Suprapubic skin (tissue), 4 donors: ENCODE measurements at regions not wholly inside any gene's neighbourhood (a gene's known extent, or its start where the extent isn't known, plus 50 kb on each side); places are given as distances from the start of the nearest gene placed in this dataset.
A peak's percentile ranks its signal among the peaks of the same experiment; 100 is the strongest.

Experiments
- DNase-seq, 2 donors: peaks; one replicate each; pipeline ENCODE4 v3.0.0-alpha.2; 2019; ENCODE audit warnings: low spot score in 2 of 2
- H3K27ac ChIP-seq: fragments of 200-600 bp; sonication (generic); one replicate; pipeline ENCODE4 v1.5.1; 2019
- H3K27me3 ChIP-seq: fragments of 200-600 bp; sonication (generic); one replicate; pipeline ENCODE4 v1.5.1; 2019
- H3K36me3 ChIP-seq: fragments of 200-600 bp; sonication (generic); one replicate; pipeline ENCODE4 v1.5.1; 2019
- H3K4me1 ChIP-seq: fragments of 200-600 bp; sonication (generic); one replicate; pipeline ENCODE4 v1.5.1; 2019
- H3K4me3 ChIP-seq: fragments of 200-600 bp; sonication (generic); one replicate; pipeline ENCODE4 v1.5.1; 2019; ENCODE audit warnings: mild to moderate bottlenecking
- H3K9me3 ChIP-seq: fragments of 200-600 bp; sonication (generic); one replicate; pipeline ENCODE4 v1.5.1; 2019
- CTCF ChIP-seq, 2 donors: fragments of 200-600 bp in 1 of 2; fragments of 450-650 bp in 1 of 2; sonication (generic) in 1 of 2; IDR thresholded peaks; one replicate each; pipeline ENCODE4 v1.5.1; 2016 to 2019; ENCODE audit warnings: antibody characterized with exemption in 2 of 2, mild to moderate bottlenecking in 1 of 2, moderate library complexity in 1 of 2
- EP300 ChIP-seq: sonication (generic); formaldehyde crosslinking; IDR thresholded peaks from one replicate; pipeline ENCODE4 v1.6.1; 2017; ENCODE audit warnings: antibody characterized with exemption
- POLR2A ChIP-seq, 2 donors: fragments of 450-650 bp; IDR thresholded peaks; one replicate each; pipeline ENCODE4 v1.6.1; 2017; ENCODE audit warnings: antibody characterized with exemption in 2 of 2, mild to moderate bottlenecking in 2 of 2, moderate library complexity in 2 of 2
- POLR2AphosphoS5 ChIP-seq, 3 donors: sonication (generic); formaldehyde crosslinking; IDR thresholded peaks; one replicate each; pipeline ENCODE4 v1.6.1; 2017; ENCODE audit warnings: antibody characterized with exemption in 3 of 3
- whole genome bisulfite sequencing: methylation state at CpG from one replicate; pipeline ENCODE4 v1.1.5; 2018; 5-methylcytosine and 5-hydroxymethylcytosine counted together

- H3K27ac ChIP-seq: peak overlapping the region; percentile 36
- DNase-seq: no peak
- 20% methylated on average over 3 of the region's 3 CpGs for WGBS
Observed at GRCh38 chr5:153900703-153901395, 137.9 kb downstream of the FAM114A2 start.

GRCh38 chr5:153899746-153900145 is 139.0 kb downstream of the FAM114A2 start:
- no peak for DNase-seq
- 88% methylated on average over 4 of the region's 4 CpGs for WGBS
- Histone ChIP-seq H3K9me3 (no peaks in the 10 kb centered on the region), H3K27ac (no peak overlapping the region), H3K36me3 (no peaks in the 10 kb centered on the region), H3K27me3 (no peaks in the 10 kb centered on the region), H3K4me3 (no peak overlapping the region), H3K4me1 (no peaks in the 10 kb centered on the region)
- TF ChIP-seq POLR2A (IDR thresholded peaks at IDR 0.05) (no peak), CTCF (IDR thresholded peaks at IDR 0.05) (no peak), POLR2AphosphoS5 (IDR thresholded peaks at IDR 0.05) (no peak), EP300 (no peak)

More at GRCh38 chr5:153900703-153901395, 137.9 kb downstream of the FAM114A2 start:
- Histone ChIP-seq H3K9me3 (no peaks in the 10 kb centered on the region), H3K36me3 (no peaks in the 10 kb centered on the region), H3K4me3 (no peak overlapping the region), H3K4me1 (no peaks in the 10 kb centered on the region), H3K27me3 (no peaks in the 10 kb centered on the region)
- TF ChIP-seq EP300 (no peak), POLR2A (IDR thresholded peaks at IDR 0.05) (no peak), POLR2AphosphoS5 (IDR thresholded peaks at IDR 0.05) (no peak), CTCF (IDR thresholded peaks at IDR 0.05) (no peak)

- H3K9me3 ChIP-seq: no peaks in the 10 kb centered on the region
Observed at GRCh38 chr5:153896701-153897100, 142.0 kb downstream of the FAM114A2 start.

DNA sequence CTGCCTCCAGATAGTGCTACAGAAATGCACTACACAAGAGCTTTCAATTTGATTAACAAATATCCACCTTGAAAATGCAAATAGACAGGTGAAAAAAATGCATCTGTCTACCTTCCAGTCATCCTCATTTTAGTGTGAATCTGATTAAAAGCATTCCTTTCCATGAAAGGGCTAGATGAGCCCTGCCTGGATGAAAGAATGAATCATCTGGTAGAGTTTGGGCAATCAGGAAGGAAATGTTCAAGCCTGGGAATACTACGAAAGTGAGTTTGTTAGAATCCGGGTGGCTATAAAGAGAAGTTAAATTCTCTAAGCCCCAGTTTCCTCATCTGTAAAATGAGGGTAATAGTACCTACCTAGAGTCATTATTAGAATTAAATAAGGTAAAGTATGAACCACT is 142.6 kb downstream of the FAM114A2 start:
- Histone ChIP-seq H3K27ac (no peak overlapping the region), H3K9me3 (no peaks in the 10 kb centered on the region), H3K36me3 (no peaks in the 10 kb centered on the region), H3K4me1 (no peaks in the 10 kb centered on the region), H3K4me3 (no peak overlapping the region), H3K27me3 (no peaks in the 10 kb centered on the region)
- 69% methylated on average over 2 of the region's 2 CpGs for WGBS
- TF ChIP-seq POLR2AphosphoS5 (IDR thresholded peaks at IDR 0.05) (no peak), POLR2A (IDR thresholded peaks at IDR 0.05) (no peak), EP300 (no peak), CTCF (IDR thresholded peaks at IDR 0.05) (no peak)
- no peak for DNase-seq

More at GRCh38 chr5:153896701-153897100, 142.0 kb downstream of the FAM114A2 start:
- Histone ChIP-seq H3K4me3 (no peak overlapping the region), H3K36me3 (no peaks in the 10 kb centered on the region), H3K27ac (no peak overlapping the region), H3K27me3 (no peaks in the 10 kb centered on the region), H3K4me1 (no peaks in the 10 kb centered on the region)
- DNase-seq: no peak
- no peak for TF ChIP-seq POLR2AphosphoS5 (IDR thresholded peaks at IDR 0.05)
- no peak for TF ChIP-seq CTCF (IDR thresholded peaks at IDR 0.05)
- TF ChIP-seq EP300: no peak
- TF ChIP-seq POLR2A (IDR thresholded peaks at IDR 0.05): no peak

- Histone ChIP-seq H3K36me3 (no peaks in the 10 kb centered on the region), H3K4me1 (no peaks in the 10 kb centered on the region), H3K4me3 (no peak overlapping the region), H3K27me3 (no peaks in the 10 kb centered on the region), H3K9me3 (no peaks in the 10 kb centered on the region), H3K27ac (no peak overlapping the region)
- TF ChIP-seq POLR2AphosphoS5 (IDR thresholded peaks at IDR 0.05) (no peak), POLR2A (IDR thresholded peaks at IDR 0.05) (no peak), CTCF (IDR thresholded peaks at IDR 0.05) (no peak), EP300 (no peak)
- 83% methylated on average over 3 of the region's 3 CpGs for WGBS
- no peak for DNase-seq
Observed at GRCh38 chr5:153895266-153895665, 143.4 kb downstream of the FAM114A2 start.
